ENCODE measurements at regions not wholly inside any gene's neighbourhood (a gene's known extent, or its start where the extent isn't known, plus 50 kb on each side); places are given as distances from the start of the nearest gene placed in this dataset.

DNA sequence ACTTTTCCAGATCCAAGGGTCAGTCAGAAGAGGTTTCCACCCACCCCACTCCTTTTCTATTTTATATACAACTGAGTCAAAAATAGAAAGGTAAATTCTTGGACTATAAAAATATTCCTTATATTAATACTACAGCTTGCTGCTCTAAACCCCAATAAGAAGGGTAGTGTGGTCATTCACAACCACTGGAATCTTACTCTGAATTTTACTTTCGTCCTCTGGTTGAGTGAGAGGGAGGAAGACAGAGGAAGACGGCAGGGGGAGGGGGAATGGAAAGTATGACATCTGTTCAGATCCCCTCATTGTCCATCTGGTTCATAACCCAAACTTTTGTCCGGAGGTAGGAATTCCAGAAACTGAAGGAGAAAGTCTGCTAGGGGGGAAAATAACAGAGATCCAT, 67.2 kb downstream of the MAF start:
- no peak for TF ChIP-seq YY1 (IDR thresholded peaks at IDR 0.05; ENCODE audit: insufficient read depth, insufficient read length)
- TF ChIP-seq ZNF274 (IDR thresholded peaks at IDR 0.05; ENCODE audit: low read depth, low read length) = no peak
- no peak for TF ChIP-seq SUZ12 (IDR thresholded peaks at IDR 0.05; ENCODE audit: extremely low read depth, insufficient read depth, insufficient read length)
